H1 (cell line): ENCODE measurements at regions not wholly inside any gene's neighbourhood (a gene's known extent, or its start where the extent isn't known, plus 50 kb on each side); places are given as distances from the start of the nearest gene placed in this dataset.

ENCODE experiments used
- CTCF ChIA-PET: fragments of 300-600 bp; sonication (Branson Sonifier 250); formaldehyde crosslinking; loops from one replicate; lab custom pipeline; 2021; ENCODE audit not compliant: partially characterized antibody; lab: Charles Lee
- POLR2A ChIA-PET: fragments of 300-600 bp; sonication (Branson Sonifier 250); formaldehyde crosslinking; loops from one replicate; lab custom pipeline; 2021; ENCODE audit warnings: inconsistent platforms; ENCODE audit not compliant: partially characterized antibody; lab: Charles Lee
- DNase-seq, 2 experiments: peaks; one replicate each; pipeline versions ENCODE4 v3.0.0 to v3.0.0-alpha.2; 2010 to 2022; ENCODE audit warnings: low spot score in 2 of 2, low read depth in 1 of 2, mixed read lengths in 1 of 2
- FAIRE-seq: peaks from 2 replicates; lab custom pipeline; 2011; peaks lifted over from hg19 to GRCh38; lab: Jason Lieb, UNC
- H2AFZ ChIP-seq: 2 replicates; pipeline ENCODE4 v1.8.1; 2012; ENCODE audit warnings: low read length, inconsistent platforms
- H2AK5ac ChIP-seq: 2 replicates; pipeline ENCODE4 v1.6.1; 2013; ENCODE audit warnings: low read depth, low read length
- H2BK120ac ChIP-seq: replicated peaks from 2 replicates; pipeline ENCODE3; 2013; ENCODE audit warnings: low read depth, low read length, inconsistent platforms
- H2BK12ac ChIP-seq: 2 replicates; pipeline ENCODE4 v1.6.1; 2013; ENCODE audit warnings: low read depth, low read length
- H2BK15ac ChIP-seq: 2 replicates; pipeline ENCODE4 v1.6.1; 2013; ENCODE audit warnings: low read length
- H2BK20ac ChIP-seq: 2 replicates; pipeline ENCODE4 v1.6.1; 2013; ENCODE audit warnings: low read length
- H2BK5ac ChIP-seq: 2 replicates; pipeline ENCODE4 v1.6.1; 2013; ENCODE audit warnings: low read depth, low read length
- H3K14ac ChIP-seq: 2 replicates; pipeline ENCODE4 v1.6.1; 2013; ENCODE audit warnings: inconsistent platforms; ENCODE audit not compliant: insufficient read length
- H3K18ac ChIP-seq: 2 replicates; pipeline ENCODE4 v1.6.1; 2013; ENCODE audit warnings: low read length; ENCODE audit errors: extremely low read depth
- H3K23ac ChIP-seq: 2 replicates; pipeline ENCODE4 v1.6.1; 2013; ENCODE audit warnings: inconsistent platforms; ENCODE audit not compliant: insufficient read length
- H3K23me2 ChIP-seq: 2 replicates; pipeline ENCODE4 v1.6.1; 2013; ENCODE audit warnings: low read depth, low read length
- H3K27ac ChIP-seq: 2 replicates; pipeline ENCODE4 v1.6.1; 2011; ENCODE audit warnings: low read depth, low read length, inconsistent platforms
- H3K27me3 ChIP-seq, 4 experiments: replicated peaks in 1 of 4; 1 replicate in 1 of 4; 2 replicates in 3 of 4; pipeline versions ENCODE4 v1.6.1 to v1.8.1; 2011 to 2013; ENCODE audit warnings: low read length in 3 of 4, mild to moderate bottlenecking in 3 of 4, inconsistent platforms in 2 of 4, mixed read lengths in 2 of 4, moderate library complexity in 1 of 4; ENCODE audit not compliant: control insufficient read depth in 3 of 4, insufficient read depth in 3 of 4; ENCODE audit errors: extremely low read depth in 1 of 4
- H3K36me3 ChIP-seq, 4 experiments: 2 replicates each; pipeline versions ENCODE4 v1.6.1 to v1.8.1; 2011 to 2013; ENCODE audit warnings: mild to moderate bottlenecking in 4 of 4, low read length in 3 of 4, moderate library complexity in 2 of 4, control low read depth in 1 of 4, inconsistent platforms in 1 of 4; ENCODE audit not compliant: insufficient read depth in 4 of 4, control insufficient read depth in 2 of 4
- H3K4ac ChIP-seq: replicated peaks from 2 replicates; pipeline ENCODE3; 2013; ENCODE audit warnings: low read length, low read depth, mixed read lengths, inconsistent platforms; ENCODE audit not compliant: insufficient read length
- H3K4me1 ChIP-seq, 4 experiments: replicated peaks in 1 of 4; 1 replicate in 1 of 4; 2 replicates in 3 of 4; pipeline versions ENCODE4 v1.6.1 to v1.8.1; 2011 to 2013; ENCODE audit warnings: low read length in 3 of 4, inconsistent platforms in 2 of 4, mixed read lengths in 1 of 4; ENCODE audit not compliant: insufficient read depth in 4 of 4, control insufficient read depth in 3 of 4
- H3K4me2 ChIP-seq, 2 experiments: 2 replicates each; pipeline versions ENCODE4 v1.6.1 to v1.8.1; 2011 to 2013; ENCODE audit warnings: low read depth in 2 of 2, low read length in 2 of 2, control low read depth in 1 of 2, inconsistent platforms in 1 of 2, mild to moderate bottlenecking in 1 of 2; ENCODE audit not compliant: insufficient read depth in 1 of 2
- H3K4me3 ChIP-seq, 4 experiments: fragments of 200-600, 300-600 bp in 1 of 4; sonication (generic), shearing (Covaris generic), sonication (Bioruptor Twin) in 1 of 4; 2 replicates each; pipeline versions ENCODE4 v1.5.1 to v1.8.1; 2011 to 2016; ENCODE audit warnings: low read length in 4 of 4, low read depth in 3 of 4, control low read depth in 2 of 4, inconsistent platforms in 2 of 4, mild to moderate bottlenecking in 2 of 4, mixed read lengths in 1 of 4, moderate library complexity in 1 of 4; ENCODE audit not compliant: insufficient read depth in 2 of 4; ENCODE audit errors: extremely low read depth in 1 of 4
- H3K56ac ChIP-seq: replicated peaks from 2 replicates; pipeline ENCODE3; 2013; ENCODE audit warnings: low read depth, mild to moderate bottlenecking, mixed read lengths, low read length, inconsistent platforms; ENCODE audit not compliant: insufficient read length
- H3K79me1 ChIP-seq: 2 replicates; pipeline ENCODE4 v1.6.1; 2013; ENCODE audit warnings: low read depth, low read length, control low read depth
- H3K79me2 ChIP-seq, 2 experiments: 2 replicates each; pipeline versions ENCODE4 v1.6.1 to v1.8.1; 2012 to 2013; ENCODE audit warnings: low read length in 2 of 2, mild to moderate bottlenecking in 2 of 2, inconsistent platforms in 1 of 2; ENCODE audit not compliant: insufficient read depth in 2 of 2, control insufficient read depth in 1 of 2
- H3K9ac ChIP-seq, 4 experiments: replicated peaks in 1 of 4; 1 replicate in 1 of 4; 2 replicates in 3 of 4; pipeline versions ENCODE4 v1.6.1 to v1.8.1; 2011 to 2013; ENCODE audit warnings: low read depth in 3 of 4, low read length in 3 of 4, control low read depth in 2 of 4, mild to moderate bottlenecking in 2 of 4, moderate library complexity in 2 of 4, inconsistent platforms in 1 of 4; ENCODE audit errors: extremely low read depth in 1 of 4
- H3K9me3 ChIP-seq, 2 experiments: 2 replicates each; pipeline versions ENCODE4 v1.6.1 to v1.8.1; 2012 to 2013; ENCODE audit warnings: mild to moderate bottlenecking in 2 of 2, moderate library complexity in 2 of 2, control low read depth in 1 of 2, inconsistent platforms in 1 of 2, low read depth in 1 of 2, low read length in 1 of 2, mixed read lengths in 1 of 2; ENCODE audit not compliant: insufficient read depth in 2 of 2
- H4K20me1 ChIP-seq, 2 experiments: replicated peaks in 1 of 2; 2 replicates each; pipeline versions ENCODE3 to v1.8.1; 2011 to 2013; ENCODE audit warnings: inconsistent platforms in 2 of 2, low read length in 2 of 2, mild to moderate bottlenecking in 1 of 2; ENCODE audit not compliant: insufficient read depth in 2 of 2, control insufficient read depth in 1 of 2
- H4K5ac ChIP-seq: 2 replicates; pipeline ENCODE4 v1.6.1; 2013; ENCODE audit warnings: low read length, low read depth, mixed read lengths, inconsistent platforms; ENCODE audit not compliant: insufficient read length
- H4K8ac ChIP-seq: 2 replicates; pipeline ENCODE4 v1.8.0; 2013; ENCODE audit warnings: mild to moderate bottlenecking, moderate library complexity, low read length, inconsistent platforms; ENCODE audit not compliant: insufficient read depth; ENCODE audit errors: extremely low read depth
- H4K91ac ChIP-seq: replicated peaks from 2 replicates; pipeline ENCODE3; 2013; ENCODE audit warnings: low read length, mixed read lengths, inconsistent platforms; ENCODE audit not compliant: insufficient read length
- CTBP2 ChIP-seq: IDR thresholded peaks from 2 replicates; pipeline ENCODE4 v1.7.0; 2011; ENCODE audit warnings: borderline replicate concordance, mild to moderate bottlenecking, moderate library complexity, mixed read lengths, low read length; ENCODE audit not compliant: insufficient read depth, insufficient read length
- JUND ChIP-seq: IDR thresholded peaks from 2 replicates; pipeline ENCODE4 v1.6.1; 2011; ENCODE audit warnings: mild to moderate bottlenecking, improper control_type of control experiment, low read length
- WGBS, 2 experiments: shearing (Covaris generic) in 1 of 2; methylation state at CpG; one replicate each; pipeline versions ENCODE4 v1.1.6 to v1.1.7; 2013 to 2015; ENCODE audit warnings: low lambda C conversion rate in 2 of 2, mixed read lengths in 2 of 2, inconsistent platforms in 1 of 2, low coverage in 1 of 2, missing lambda C conversion rate in 1 of 2; ENCODE audit not compliant: insufficient replicate concordance in 2 of 2, insufficient coverage in 1 of 2, insufficient read length in 1 of 2; ENCODE audit errors: extremely low coverage in 1 of 2, missing lambda C conversion rate in 1 of 2; 5-methylcytosine and 5-hydroxymethylcytosine counted together

DNA sequence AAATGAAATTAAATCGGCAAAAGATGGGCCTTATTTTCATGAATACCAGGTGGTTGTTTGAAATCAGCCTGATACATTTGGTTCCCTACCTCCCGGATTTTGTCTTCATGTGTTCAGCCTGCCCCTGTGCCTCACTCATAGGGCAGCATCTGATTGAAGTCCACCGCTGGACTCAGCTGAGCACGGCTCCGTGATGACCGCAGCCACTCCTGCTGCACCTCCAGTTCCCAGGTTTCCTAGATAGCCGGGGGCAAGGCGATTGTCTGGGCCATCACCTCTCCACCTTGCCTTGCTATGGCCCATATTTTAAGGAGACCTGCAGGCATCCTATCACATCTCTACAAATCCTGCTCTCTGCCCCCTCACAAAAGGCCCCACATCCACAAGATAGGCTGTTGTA lies 563.8 kb downstream of the NUF2 start:
- H4K5ac ChIP-seq = no peak overlapping the region
- no peak overlapping the region for H3K23ac ChIP-seq
- H3K27me3 ChIP-seq = no peaks in the 10 kb centered on the region
- no peaks in the 10 kb centered on the region for H3K23me2 ChIP-seq
- no peak overlapping the region for H3K56ac ChIP-seq
- no peak overlapping the region for H3K4ac ChIP-seq
- no peaks in the 10 kb centered on the region for H3K79me1 ChIP-seq
- no peaks in the 10 kb centered on the region for H4K20me1 ChIP-seq
- peaks cover 0 to 5% (median 4%) of the 10 kb centered on the region in 4 experiments; a peak in 3 of 7 replicates for H3K4me1 ChIP-seq
- CTCF ChIA-PET = no interaction called here
- H3K9me3 ChIP-seq = no peaks in the 10 kb centered on the region
- FAIRE-seq = no peak
- H3K36me3 ChIP-seq = no peaks in the 10 kb centered on the region
- no peak overlapping the region for H3K14ac ChIP-seq
- TF ChIP-seq JUND = no peak
- no peak for TF ChIP-seq CTBP2
- no peak for DNase-seq
- no peak overlapping the region for H3K4me2 ChIP-seq
- H3K79me2 ChIP-seq = no peaks in the 10 kb centered on the region
- POLR2A ChIA-PET = no interaction called here
- no peak overlapping the region for H2BK12ac ChIP-seq
- no peak overlapping the region for H3K27ac ChIP-seq
- no peak overlapping the region for H2BK15ac ChIP-seq
- H2BK20ac ChIP-seq = no peak overlapping the region
- H2BK120ac ChIP-seq = no peak overlapping the region
- 94% methylated on average over 8 of the region's 8 CpGs; no CpG with 5 or more reads in 1 of the 2 experiments for WGBS, 2 experiments
- H3K4me3 ChIP-seq = no peak overlapping the region
- H4K91ac ChIP-seq = no peak overlapping the region
- H2AFZ ChIP-seq = no peak overlapping the region
- H4K8ac ChIP-seq = no peak overlapping the region
- no peak overlapping the region for H3K9ac ChIP-seq
- H3K18ac ChIP-seq = no peak overlapping the region
- no peak overlapping the region for H2AK5ac ChIP-seq
- H2BK5ac ChIP-seq = no peak overlapping the region
